LNCAP (cell line): ENCODE measurements at regions not wholly inside any gene's neighbourhood (a gene's known extent, or its start where the extent isn't known, plus 50 kb on each side); places are given as distances from the start of the nearest gene placed in this dataset.

ENCODE experiments used
- CTCF ChIP-seq: fragments of 450-650 bp; IDR thresholded peaks from 2 replicates; pipeline ENCODE4 v1.5.1; 2017; ENCODE audit warnings: mild to moderate bottlenecking

DNA sequence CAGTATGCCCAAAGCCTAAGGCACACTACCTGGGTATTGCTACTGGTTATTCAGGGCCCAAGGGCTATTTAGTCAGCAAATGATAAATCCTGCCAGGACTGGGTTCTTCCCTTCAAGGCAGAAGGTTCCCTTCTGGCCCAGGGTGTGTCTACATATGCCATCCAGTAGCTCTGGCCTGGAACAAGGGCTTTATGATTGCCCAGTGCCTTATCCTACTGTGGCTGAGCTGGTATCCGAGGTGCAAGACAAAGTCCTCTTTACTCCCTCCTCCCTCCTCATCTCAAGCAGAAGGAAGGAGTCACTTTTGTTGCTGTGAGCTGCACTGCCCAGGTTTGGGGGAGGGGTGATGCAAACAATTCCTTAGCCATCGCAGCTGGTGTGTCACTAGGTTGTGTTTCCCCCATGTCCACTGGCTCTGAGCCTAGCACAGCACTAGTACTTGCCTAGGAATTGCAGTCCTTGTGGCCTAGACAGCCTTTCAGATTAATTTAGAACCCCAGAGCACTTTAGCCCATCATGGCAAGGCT is 221.8 kb upstream of the TGFBR2 start:
- no peak for TF ChIP-seq CTCF

DNA sequence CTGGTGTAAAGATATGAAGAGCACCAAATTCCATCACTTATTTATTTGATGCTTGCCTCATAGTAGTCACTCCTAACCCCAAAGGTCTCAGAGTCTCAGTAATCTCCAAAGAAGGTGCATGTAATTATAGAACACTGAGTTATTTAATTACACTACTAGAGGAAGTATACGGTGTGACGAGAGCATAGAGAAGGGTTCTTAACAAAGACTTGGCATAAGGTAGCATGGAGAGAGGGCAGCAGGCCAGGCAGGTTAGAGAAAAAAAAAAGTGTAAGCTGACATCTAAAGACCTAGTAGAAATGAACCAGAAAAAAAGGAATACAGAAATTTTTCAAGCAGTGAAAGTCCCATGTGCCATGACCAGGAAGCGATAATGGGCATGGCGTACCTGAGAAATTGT is 213.3 kb upstream of the TGFBR2 start:
- TF ChIP-seq CTCF, result no peak

DNA sequence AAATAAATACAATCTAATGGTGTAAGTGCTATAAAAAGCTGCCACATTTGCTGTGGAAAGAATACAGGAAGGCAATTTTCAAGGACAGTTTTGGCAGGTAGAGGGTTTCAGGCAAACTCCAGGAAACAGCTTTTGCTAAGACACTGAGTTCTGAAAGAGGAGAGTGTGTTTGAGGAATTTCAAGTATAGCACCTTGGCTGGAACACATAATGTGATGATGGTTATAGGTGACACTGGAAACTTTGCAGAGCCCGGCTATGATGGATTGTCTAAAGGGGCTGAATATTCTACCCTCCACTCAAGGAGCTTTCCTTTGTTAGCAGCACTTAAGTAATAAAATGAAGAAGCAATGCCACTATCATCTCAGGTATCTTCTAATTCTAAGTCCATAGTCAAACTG is 209.4 kb upstream of the TGFBR2 start:
- no peak for TF ChIP-seq CTCF

DNA sequence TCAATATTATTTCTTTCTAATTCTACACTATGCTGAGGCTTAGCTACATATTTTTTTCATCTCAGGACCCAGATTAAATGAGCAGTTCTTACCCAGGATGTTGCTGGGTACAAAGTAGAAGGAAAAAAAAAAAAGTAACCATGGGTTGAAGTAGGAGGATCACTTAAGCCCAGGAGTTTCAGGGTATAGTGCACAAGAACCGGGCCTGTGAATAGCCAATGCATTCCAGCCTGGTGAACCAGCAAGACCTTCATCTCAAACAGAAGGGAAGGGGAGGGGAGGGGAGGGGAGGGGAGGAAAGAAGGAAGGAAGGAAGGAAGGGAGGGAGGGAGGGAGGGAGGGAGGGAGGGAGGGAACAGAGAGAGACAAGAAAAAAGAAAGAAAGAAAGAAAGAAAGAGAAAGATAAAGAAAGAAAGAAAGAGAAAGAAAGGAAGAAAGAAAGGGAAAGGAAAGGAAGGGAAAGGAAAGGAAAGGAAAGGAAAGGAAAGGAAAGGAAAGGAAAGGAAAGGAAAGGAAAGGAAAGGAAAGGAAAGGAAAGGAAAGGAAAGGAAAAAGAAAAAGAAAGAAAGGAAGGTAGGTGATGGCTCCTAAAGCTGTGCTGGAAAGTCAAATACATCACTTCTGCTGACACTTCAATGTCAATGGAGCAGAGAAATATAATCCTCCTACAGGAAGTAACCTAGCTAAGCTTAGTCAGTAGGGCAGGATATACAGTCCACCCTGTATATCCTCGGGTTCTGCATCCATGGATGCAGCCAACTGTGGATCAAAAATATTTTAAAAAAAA is 206.8 kb upstream of the TGFBR2 start:
- no peak for TF ChIP-seq CTCF

GRCh38 chr3:30400926-30401325 is 205.5 kb upstream of the TGFBR2 start:
- TF ChIP-seq CTCF, result no peak

GRCh38 chr3:30401971-30402370 is 204.4 kb upstream of the TGFBR2 start:
- TF ChIP-seq CTCF, result no peak

GRCh38 chr3:30407651-30408050 is 198.8 kb upstream of the TGFBR2 start:
- no peak for TF ChIP-seq CTCF
